ENCODE measurements at regions not wholly inside any gene's neighbourhood (a gene's known extent, or its start where the extent isn't known, plus 50 kb on each side); places are given as distances from the start of the nearest gene placed in this dataset.
"Not testable (repeated sequence)": the region's sequence is repeated elsewhere in the genome, so short reads cannot be mapped to it uniquely, and the experiment has no call there.

DNA sequence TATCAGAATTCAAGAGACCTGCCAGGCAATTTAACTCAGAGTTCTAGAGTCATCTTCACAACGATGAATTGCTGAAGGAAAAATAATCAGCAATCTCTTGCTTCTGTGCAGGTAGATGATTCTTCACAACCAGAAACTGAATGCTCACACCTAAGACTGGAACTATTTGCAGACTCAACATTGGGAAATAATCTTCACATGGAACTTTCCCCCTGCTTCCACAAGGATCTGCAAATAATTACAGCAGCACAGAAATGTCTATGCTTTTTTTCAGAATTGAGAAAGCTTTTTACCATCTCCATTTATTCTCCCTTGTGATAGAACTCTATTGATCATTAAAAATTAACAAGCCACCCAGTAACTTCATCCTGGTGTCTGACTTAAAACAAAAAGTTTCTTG lies 282.8 kb downstream of the AHR start:
- TF ChIP-seq POLR2AphosphoS5 (IDR thresholded peaks at IDR 0.05; ENCODE audit: low read depth, low read length) = no peak
- TF ChIP-seq TAF1 (IDR thresholded peaks at IDR 0.05; ENCODE audit: low read depth, low read length) = no peak
- TF ChIP-seq POLR2A (IDR thresholded peaks at IDR 0.05; ENCODE audit: low read depth, low read length) = no peak
- TF ChIP-seq PAX5 (IDR thresholded peaks at IDR 0.05; ENCODE audit: insufficient read depth, low read length, severe bottlenecking) = no peak
- TF ChIP-seq SPI1 (IDR thresholded peaks at IDR 0.05; ENCODE audit: low read depth, low read length) = no peak
- no peak for TF ChIP-seq POU2F2 (IDR thresholded peaks at IDR 0.05; ENCODE audit: low read depth, low read length)
- FAIRE-seq (no peak), DNase-seq (ENCODE audit: insufficient read length, low spot score) (no peak)

DNA sequence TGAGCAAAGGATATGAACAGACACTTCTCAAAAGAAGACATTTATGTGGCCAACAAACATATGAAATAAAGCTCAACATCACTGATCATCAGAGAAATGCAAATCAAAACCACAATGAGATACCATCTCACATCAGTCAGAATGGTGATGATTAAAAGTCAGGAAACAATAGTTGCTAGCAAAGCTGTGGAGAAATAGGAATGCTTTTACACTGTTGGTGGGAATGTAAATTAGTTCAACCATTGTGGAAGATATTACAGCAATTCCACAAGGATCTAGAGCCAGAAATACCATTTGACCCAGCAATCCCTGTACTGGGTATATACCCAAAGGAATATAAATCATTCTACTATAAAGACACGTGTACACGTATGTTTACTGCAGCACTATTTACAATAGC lies 284.2 kb downstream of the AHR start:
- not testable (repeated sequence) for DNase-seq (ENCODE audit: insufficient read length, low spot score); FAIRE-seq

DNA sequence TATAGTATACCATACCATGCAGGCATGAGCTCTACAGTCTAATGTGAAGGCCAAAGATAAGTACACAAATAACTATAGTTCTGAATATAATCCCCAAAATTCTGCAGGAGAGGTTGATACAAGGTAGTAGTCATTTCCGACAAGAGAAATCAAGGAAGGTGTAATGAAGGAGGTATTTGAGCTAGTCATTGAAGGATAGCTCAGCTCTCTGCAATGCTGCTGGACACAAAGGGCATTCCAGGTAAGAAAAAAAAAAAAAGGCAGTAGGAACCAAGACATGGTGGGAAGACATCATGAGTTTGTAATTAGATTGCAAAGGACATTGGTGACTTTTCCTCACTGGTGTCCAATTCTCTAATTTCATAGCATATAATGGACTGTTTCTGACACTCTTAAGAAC lies 285.3 kb downstream of the AHR start:
- no peak for TF ChIP-seq POLR2A (IDR thresholded peaks at IDR 0.05; ENCODE audit: low read depth, low read length)
- TF ChIP-seq TAF1 (IDR thresholded peaks at IDR 0.05; ENCODE audit: low read depth, low read length) = no peak
- TF ChIP-seq PAX5 (IDR thresholded peaks at IDR 0.05; ENCODE audit: insufficient read depth, low read length, severe bottlenecking) = no peak
- TF ChIP-seq SPI1 (IDR thresholded peaks at IDR 0.05; ENCODE audit: low read depth, low read length) = no peak
- no peak for TF ChIP-seq POU2F2 (IDR thresholded peaks at IDR 0.05; ENCODE audit: low read depth, low read length)
- no peak for TF ChIP-seq POLR2AphosphoS5 (IDR thresholded peaks at IDR 0.05; ENCODE audit: low read depth, low read length)
- FAIRE-seq (no peak), DNase-seq (ENCODE audit: insufficient read length, low spot score) (no peak)

DNA sequence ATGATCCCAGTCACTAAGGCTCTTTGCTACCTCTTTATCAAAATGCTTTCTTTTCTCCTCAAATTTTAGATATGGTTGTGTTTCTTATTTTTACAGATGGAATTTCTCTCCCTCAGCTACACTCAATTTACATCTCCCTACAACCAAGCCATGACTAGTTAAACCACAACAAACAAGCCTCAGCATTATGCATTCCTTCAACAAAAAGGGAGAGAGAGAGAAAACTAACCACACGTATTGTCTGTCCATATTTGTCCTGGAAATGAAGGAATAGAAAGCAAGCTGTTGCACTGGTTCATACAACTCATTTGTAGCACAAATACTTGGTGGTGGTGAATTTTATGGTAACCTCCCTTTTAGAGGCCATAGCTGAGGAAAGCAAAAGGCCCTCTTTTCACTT lies 286.4 kb downstream of the AHR start:
- DNase-seq (ENCODE audit: insufficient read length, low spot score) (no peak), FAIRE-seq (no peak)
- no peak for TF ChIP-seq POLR2A (IDR thresholded peaks at IDR 0.05; ENCODE audit: low read depth, low read length)
- no peak for TF ChIP-seq SPI1 (IDR thresholded peaks at IDR 0.05; ENCODE audit: low read depth, low read length)
- TF ChIP-seq POU2F2 (IDR thresholded peaks at IDR 0.05; ENCODE audit: low read depth, low read length) = no peak
- TF ChIP-seq PAX5 (IDR thresholded peaks at IDR 0.05; ENCODE audit: insufficient read depth, low read length, severe bottlenecking) = no peak
- no peak for TF ChIP-seq TAF1 (IDR thresholded peaks at IDR 0.05; ENCODE audit: low read depth, low read length)
- no peak for TF ChIP-seq POLR2AphosphoS5 (IDR thresholded peaks at IDR 0.05; ENCODE audit: low read depth, low read length)

DNA sequence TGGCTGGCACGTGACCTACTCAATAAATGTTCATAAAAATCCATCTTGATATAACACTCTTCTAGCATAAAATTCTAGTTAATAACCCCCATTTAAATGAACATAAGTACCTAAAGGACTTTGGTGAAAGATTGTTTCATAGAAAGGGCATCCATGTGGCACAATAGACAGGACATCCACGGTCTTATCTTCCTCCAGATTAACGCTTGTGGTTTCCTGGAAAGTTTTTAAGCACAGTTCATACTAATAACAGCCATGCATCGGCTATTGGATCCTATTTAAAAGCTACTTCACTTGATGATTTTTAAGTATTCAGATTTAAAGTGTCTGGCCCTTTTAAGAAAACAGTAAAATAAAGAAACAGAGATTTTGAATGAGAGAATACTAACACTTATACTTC lies 288.3 kb downstream of the AHR start:
- TF ChIP-seq POLR2A (IDR thresholded peaks at IDR 0.05; ENCODE audit: low read depth, low read length) (no peak), TAF1 (IDR thresholded peaks at IDR 0.05; ENCODE audit: low read depth, low read length) (no peak), POU2F2 (IDR thresholded peaks at IDR 0.05; ENCODE audit: low read depth, low read length) (no peak), POLR2AphosphoS5 (IDR thresholded peaks at IDR 0.05; ENCODE audit: low read depth, low read length) (no peak), PAX5 (IDR thresholded peaks at IDR 0.05; ENCODE audit: insufficient read depth, low read length, severe bottlenecking) (no peak), SPI1 (IDR thresholded peaks at IDR 0.05; ENCODE audit: low read depth, low read length) (no peak)

DNA sequence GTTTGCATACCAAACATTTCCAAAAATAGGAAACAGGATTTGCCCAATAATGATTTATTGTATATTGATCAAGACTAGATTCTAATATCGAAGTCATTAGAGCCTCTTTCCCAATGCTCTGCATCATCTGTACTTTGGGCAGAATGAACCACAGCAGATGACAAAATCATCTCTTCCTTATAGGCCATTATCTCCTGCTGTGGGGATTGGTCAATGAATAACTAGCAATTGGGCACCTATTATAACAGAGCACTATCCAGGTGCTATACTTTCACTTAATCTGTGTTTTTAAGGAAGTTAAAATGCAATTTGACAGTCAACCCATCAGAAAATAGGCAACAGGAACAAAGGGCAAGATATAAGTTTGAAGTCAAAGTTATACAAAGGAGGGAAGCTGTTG lies 290.3 kb downstream of the AHR start:
- DNase-seq (ENCODE audit: insufficient read length, low spot score) (no peak), FAIRE-seq (no peak)
- TF ChIP-seq SPI1 (IDR thresholded peaks at IDR 0.05; ENCODE audit: low read depth, low read length) (no peak), POLR2A (IDR thresholded peaks at IDR 0.05; ENCODE audit: low read depth, low read length) (no peak), POLR2AphosphoS5 (IDR thresholded peaks at IDR 0.05; ENCODE audit: low read depth, low read length) (no peak), TAF1 (IDR thresholded peaks at IDR 0.05; ENCODE audit: low read depth, low read length) (no peak), PAX5 (IDR thresholded peaks at IDR 0.05; ENCODE audit: insufficient read depth, low read length, severe bottlenecking) (no peak), POU2F2 (IDR thresholded peaks at IDR 0.05; ENCODE audit: low read depth, low read length) (no peak)

More for the DNA sequence above, 288.3 kb downstream of the AHR start:
- DNase-seq (ENCODE audit: insufficient read length, low spot score) = no peak
- FAIRE-seq = no peak

DNA sequence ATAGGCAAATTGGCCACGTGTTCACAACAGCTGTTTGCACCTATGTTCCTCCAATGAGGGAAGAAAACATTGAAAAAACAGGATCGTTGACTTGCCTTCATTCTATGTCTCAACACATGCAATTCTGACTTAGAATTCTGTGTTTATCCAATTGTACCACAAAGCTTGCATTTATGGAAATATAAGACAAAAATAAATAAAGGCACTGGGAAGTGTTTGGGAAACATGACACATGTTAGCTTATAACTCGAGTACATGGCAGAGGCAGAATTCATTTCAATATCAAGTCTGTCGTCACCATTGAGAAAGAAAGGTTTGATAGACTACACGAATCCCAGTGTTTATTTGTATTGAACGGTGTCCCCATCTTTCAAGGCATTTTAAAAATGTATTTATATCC lies 291.2 kb downstream of the AHR start:
- no peak for FAIRE-seq
- TF ChIP-seq PAX5 (IDR thresholded peaks at IDR 0.05; ENCODE audit: insufficient read depth, low read length, severe bottlenecking) = no peak
- TF ChIP-seq SPI1 (IDR thresholded peaks at IDR 0.05; ENCODE audit: low read depth, low read length) = no peak
- no peak for TF ChIP-seq POLR2A (IDR thresholded peaks at IDR 0.05; ENCODE audit: low read depth, low read length)
- no peak for TF ChIP-seq TAF1 (IDR thresholded peaks at IDR 0.05; ENCODE audit: low read depth, low read length)

DNA sequence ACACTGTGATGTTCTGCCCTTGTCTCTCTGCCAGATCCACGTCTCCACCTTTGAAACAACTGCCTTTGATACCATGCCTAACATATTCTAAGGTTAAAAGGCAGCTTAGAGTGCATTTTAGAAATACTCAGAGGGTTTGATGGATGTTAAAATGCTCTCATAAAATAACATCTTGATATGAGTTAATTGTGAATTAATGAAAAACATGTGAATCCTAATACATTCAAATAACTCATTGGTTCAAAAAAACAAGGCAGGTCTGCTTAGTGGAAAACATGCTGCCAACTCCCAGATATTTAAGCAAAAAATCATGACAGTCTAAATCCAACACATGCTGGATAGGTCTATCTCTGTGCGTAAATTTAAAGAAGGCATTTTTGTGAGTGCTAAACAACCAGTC lies 291.8 kb downstream of the AHR start:
- DNase-seq (ENCODE audit: insufficient read length, low spot score) (no peak), FAIRE-seq (no peak)
- no peak for TF ChIP-seq PAX5 (IDR thresholded peaks at IDR 0.05; ENCODE audit: insufficient read depth, low read length, severe bottlenecking)
- TF ChIP-seq POU2F2 (IDR thresholded peaks at IDR 0.05; ENCODE audit: low read depth, low read length) = no peak
- TF ChIP-seq TAF1 (IDR thresholded peaks at IDR 0.05; ENCODE audit: low read depth, low read length) = no peak
- TF ChIP-seq POLR2A (IDR thresholded peaks at IDR 0.05; ENCODE audit: low read depth, low read length) = no peak
- TF ChIP-seq POLR2AphosphoS5 (IDR thresholded peaks at IDR 0.05; ENCODE audit: low read depth, low read length) = no peak
- TF ChIP-seq SPI1 (IDR thresholded peaks at IDR 0.05; ENCODE audit: low read depth, low read length) = no peak

More for the DNA sequence above, 291.2 kb downstream of the AHR start:
- DNase-seq (ENCODE audit: insufficient read length, low spot score) = no peak

DNA sequence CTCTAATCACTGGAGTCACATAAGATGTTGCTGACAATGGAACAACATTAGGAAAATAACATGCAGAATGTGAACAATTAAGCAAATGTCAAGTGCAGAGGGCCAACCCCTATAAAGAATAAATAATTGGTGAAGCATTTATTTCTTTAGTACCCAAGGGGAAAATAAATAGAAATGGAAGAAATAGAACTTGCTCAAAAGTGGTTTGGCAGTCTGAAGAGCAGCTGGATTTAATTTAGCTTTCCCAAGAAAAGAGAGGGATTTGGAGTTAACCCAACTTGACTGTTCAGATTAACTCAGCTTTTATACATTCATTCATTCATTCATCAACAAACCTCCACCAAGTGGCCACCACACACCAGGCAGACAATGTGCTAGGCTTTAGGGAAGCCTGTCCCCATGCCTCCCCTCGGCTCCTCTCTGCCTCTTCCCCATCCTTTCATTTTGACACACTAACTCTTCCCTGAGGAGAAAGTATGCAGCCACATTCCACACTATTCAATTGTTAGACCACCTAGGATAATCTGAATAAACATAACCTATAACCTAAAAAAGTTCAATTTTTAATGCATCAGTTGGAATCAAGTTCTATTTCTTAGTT lies 295.5 kb downstream of the AHR start:
- TF ChIP-seq PAX5 (IDR thresholded peaks at IDR 0.05; ENCODE audit: insufficient read depth, low read length, severe bottlenecking) = no peak
- TF ChIP-seq SPI1 (IDR thresholded peaks at IDR 0.05; ENCODE audit: low read depth, low read length) = no peak
- TF ChIP-seq POU2F2 (IDR thresholded peaks at IDR 0.05; ENCODE audit: low read depth, low read length) = no peak
- no peak for TF ChIP-seq POLR2AphosphoS5 (IDR thresholded peaks at IDR 0.05; ENCODE audit: low read depth, low read length)
- TF ChIP-seq POLR2A (IDR thresholded peaks at IDR 0.05; ENCODE audit: low read depth, low read length) = no peak
- no peak for TF ChIP-seq TAF1 (IDR thresholded peaks at IDR 0.05; ENCODE audit: low read depth, low read length)
- no peak for DNase-seq (ENCODE audit: insufficient read length, low spot score)
- no peak for FAIRE-seq

DNA sequence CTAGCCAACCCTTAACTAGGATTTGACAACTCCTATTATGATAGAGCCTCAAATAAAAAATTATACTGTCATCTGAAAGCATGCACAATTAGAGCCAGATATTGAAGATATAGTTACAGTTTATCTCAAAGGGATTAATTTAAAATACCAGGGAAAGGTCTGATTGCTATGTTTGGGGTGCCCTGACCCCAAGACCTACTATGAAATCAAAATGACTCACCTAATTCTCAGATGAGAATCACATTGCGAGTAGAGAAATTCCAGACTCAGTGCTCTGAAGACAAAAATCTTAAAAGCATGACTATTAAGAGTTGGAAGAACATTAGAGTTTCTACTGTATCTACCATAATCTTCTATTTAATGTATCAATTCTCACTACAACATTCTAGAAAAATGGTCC lies 297.1 kb downstream of the AHR start:
- TF ChIP-seq PAX5 (IDR thresholded peaks at IDR 0.05; ENCODE audit: insufficient read depth, low read length, severe bottlenecking) = no peak
- no peak for TF ChIP-seq POLR2AphosphoS5 (IDR thresholded peaks at IDR 0.05; ENCODE audit: low read depth, low read length)
- TF ChIP-seq TAF1 (IDR thresholded peaks at IDR 0.05; ENCODE audit: low read depth, low read length) = no peak
- TF ChIP-seq POLR2A (IDR thresholded peaks at IDR 0.05; ENCODE audit: low read depth, low read length) = no peak
- TF ChIP-seq SPI1 (IDR thresholded peaks at IDR 0.05; ENCODE audit: low read depth, low read length) = no peak
- TF ChIP-seq POU2F2 (IDR thresholded peaks at IDR 0.05; ENCODE audit: low read depth, low read length) = no peak
- FAIRE-seq (no peak), DNase-seq (ENCODE audit: insufficient read length, low spot score) (no peak)
